ENCODE measurements at regions not wholly inside any gene's neighbourhood (a gene's known extent, or its start where the extent isn't known, plus 50 kb on each side); places are given as distances from the start of the nearest gene placed in this dataset.

DNA sequence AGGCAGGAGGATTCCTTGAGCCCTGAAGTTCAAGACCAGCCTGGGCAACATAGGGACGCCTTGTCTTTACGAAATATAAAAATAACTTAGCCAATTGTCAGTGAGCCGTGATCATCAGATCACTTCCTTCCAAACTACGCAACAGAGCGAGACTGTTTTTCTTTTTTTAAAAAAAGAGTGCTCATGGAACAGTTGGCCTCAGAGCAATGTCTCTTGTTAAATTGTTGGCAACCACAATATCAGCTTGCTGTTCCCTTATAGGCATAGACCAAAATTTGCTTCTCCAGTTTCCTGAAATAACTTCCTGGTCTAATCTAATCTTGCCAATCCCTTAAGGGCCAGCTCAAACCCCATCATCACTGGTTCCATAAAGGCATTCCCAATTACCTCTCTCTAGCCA, 93.3 kb upstream of the SLC4A7 start:
- Histone ChIP-seq H3K9me3 (ENCODE audit: control insufficient read depth, low read depth, low read length) (no peaks in the 10 kb centered on the region), H3K18ac (ENCODE audit: insufficient read length, low read depth, low read length) (no peak overlapping the region), H2BK20ac (ENCODE audit: low read depth, low read length, poor library complexity, severe bottlenecking) (no peak overlapping the region), H3K56ac (ENCODE audit: insufficient read length, low read depth, low read length) (no peak overlapping the region), H2AK5ac (ENCODE audit: insufficient read length, low read length) (no peak overlapping the region), H3K79me1 (ENCODE audit: insufficient read depth, low read depth, low read length, poor library complexity, severe bottlenecking) (no peaks in the 10 kb centered on the region), H3K79me2 (ENCODE audit: insufficient read depth, low read length) (no peaks in the 10 kb centered on the region), H4K8ac (replicated peaks; ENCODE audit: insufficient read length, low read depth, low read length) (no peak overlapping the region), H3K4me2 (ENCODE audit: insufficient read depth, insufficient read length, low read length) (no peak overlapping the region), H2AFZ (ENCODE audit: low read length) (no peak overlapping the region), H3T11ph (ENCODE audit: low read length) (no peak overlapping the region), H3K9ac (ENCODE audit: extremely low read depth, insufficient read length, low read length) (no peak overlapping the region), H3K23ac (ENCODE audit: insufficient read length, low read depth, low read length) (no peak overlapping the region), H3K4ac (ENCODE audit: low read depth, low read length) (no peak overlapping the region), H3K14ac (ENCODE audit: insufficient read depth, low read length) (no peak overlapping the region), H3K27me3 (ENCODE audit: insufficient read depth, low read length) (no peaks in the 10 kb centered on the region), H2BK120ac (ENCODE audit: low read depth, low read length, poor library complexity, severe bottlenecking) (no peak overlapping the region), H2BK5ac (ENCODE audit: insufficient read length, low read length) (no peak overlapping the region), H4K5ac (ENCODE audit: insufficient read length, low read depth, low read length) (no peak overlapping the region), H2BK12ac (ENCODE audit: insufficient read length, low read depth, low read length) (no peak overlapping the region), H4K91ac (ENCODE audit: insufficient read length, low read depth, low read length) (no peak overlapping the region), H2BK15ac (ENCODE audit: low read depth, low read length) (no peak overlapping the region), H3K23me2 (ENCODE audit: insufficient read length, low read depth, low read length, poor library complexity, severe bottlenecking) (no peaks in the 10 kb centered on the region), H4K20me1 (ENCODE audit: control insufficient read depth, insufficient read depth, insufficient read length) (no peaks in the 10 kb centered on the region), H3K27ac (ENCODE audit: insufficient read length, low read depth, low read length) (no peak overlapping the region), H3K4me1 (ENCODE audit: insufficient read depth, low read length) (no peaks in the 10 kb centered on the region)
- Mint-ChIP-seq H3K27me3 (ENCODE audit: low read depth) (no peaks in the 10 kb centered on the region), H3K27ac (no peak overlapping the region), H3K4me1 (no peaks in the 10 kb centered on the region), H3K9me3 (peaks cover 4 to 7% of the 10 kb centered on the region in 2 experiments; a peak in 4 of 5 replicates), H3K4me3 (no peak overlapping the region), H3K36me3 (ENCODE audit: insufficient read depth in 1 of 3, low read depth in 3 of 3) (peaks cover 4 to 10% (median 4%) of the 10 kb centered on the region in 3 experiments)
- WGBS (ENCODE audit: extremely low coverage, insufficient read length, low lambda C conversion rate): no CpG with 5 or more reads among the region's 5 CpGs
- TF ChIP-seq, protein P1, sequence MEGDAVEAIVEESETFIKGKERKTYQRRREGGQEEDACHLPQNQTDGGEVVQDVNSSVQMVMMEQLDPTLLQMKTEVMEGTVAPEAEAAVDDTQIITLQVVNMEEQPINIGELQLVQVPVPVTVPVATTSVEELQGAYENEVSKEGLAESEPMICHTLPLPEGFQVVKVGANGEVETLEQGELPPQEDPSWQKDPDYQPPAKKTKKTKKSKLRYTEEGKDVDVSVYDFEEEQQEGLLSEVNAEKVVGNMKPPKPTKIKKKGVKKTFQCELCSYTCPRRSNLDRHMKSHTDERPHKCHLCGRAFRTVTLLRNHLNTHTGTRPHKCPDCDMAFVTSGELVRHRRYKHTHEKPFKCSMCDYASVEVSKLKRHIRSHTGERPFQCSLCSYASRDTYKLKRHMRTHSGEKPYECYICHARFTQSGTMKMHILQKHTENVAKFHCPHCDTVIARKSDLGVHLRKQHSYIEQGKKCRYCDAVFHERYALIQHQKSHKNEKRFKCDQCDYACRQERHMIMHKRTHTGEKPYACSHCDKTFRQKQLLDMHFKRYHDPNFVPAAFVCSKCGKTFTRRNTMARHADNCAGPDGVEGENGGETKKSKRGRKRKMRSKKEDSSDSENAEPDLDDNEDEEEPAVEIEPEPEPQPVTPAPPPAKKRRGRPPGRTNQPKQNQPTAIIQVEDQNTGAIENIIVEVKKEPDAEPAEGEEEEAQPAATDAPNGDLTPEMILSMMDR (conservative IDR thresholded peaks at IDR 0.05): no peak
- no peak for DNase-seq
